ENCODE measurements at regions not wholly inside any gene's neighbourhood (a gene's known extent, or its start where the extent isn't known, plus 50 kb on each side); places are given as distances from the start of the nearest gene placed in this dataset.
"Not testable (repeated sequence)": the region's sequence is repeated elsewhere in the genome, so short reads cannot be mapped to it uniquely, and the experiment has no call there.

DNA sequence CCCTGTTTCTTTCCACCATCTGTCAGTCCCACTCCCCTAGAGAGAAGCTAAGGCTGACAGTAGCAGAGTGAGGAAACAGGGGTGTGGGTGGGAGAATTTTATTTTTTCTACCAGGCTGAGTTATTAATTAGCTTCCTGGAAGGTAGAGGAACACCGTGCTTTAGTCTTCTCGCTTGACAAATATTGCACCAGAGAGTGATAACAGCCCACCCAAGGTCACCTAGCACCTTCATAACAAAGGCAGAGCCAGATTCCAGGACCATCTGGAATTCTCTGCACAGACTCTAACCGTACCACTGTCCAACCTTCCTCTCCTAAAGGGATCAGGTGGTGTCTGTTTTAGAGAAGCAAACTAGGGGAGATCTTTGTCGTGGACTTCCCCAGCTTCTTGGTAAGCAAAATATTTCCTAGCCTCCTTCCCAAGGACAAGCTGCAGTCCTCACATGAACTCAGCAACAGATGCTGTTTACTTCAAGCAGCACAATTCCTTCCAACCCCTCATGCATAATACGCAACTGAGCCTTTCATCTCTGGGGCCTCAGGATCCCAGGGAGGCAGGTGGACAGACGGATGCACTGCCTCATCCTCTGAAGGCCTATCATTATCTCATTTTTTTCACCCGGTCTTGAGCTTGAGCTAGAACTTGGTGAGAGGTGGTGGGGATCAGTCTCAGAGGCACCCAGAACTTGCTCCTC lies 308.7 kb upstream of the BRINP1 start:
- Histone ChIP-seq H3K18ac (ENCODE audit: low read depth in 1 of 2, low read length in 2 of 2) (no peak overlapping the region), H3K27ac (ENCODE audit: low read length, poor library complexity, severe bottlenecking) (no peak overlapping the region), H2AK5ac (ENCODE audit: low read length, severe bottlenecking) (no peak overlapping the region), H2BK15ac (ENCODE audit: low read depth, poor library complexity, severe bottlenecking) (no peak overlapping the region), H3K36me3 (ENCODE audit: control insufficient read depth in 1 of 2, insufficient read depth in 2 of 2, low read depth in 1 of 2, low read length in 2 of 2) (no peaks in the 10 kb centered on the region), H3K4me1 (ENCODE audit: control insufficient read depth, insufficient read depth, low read depth, low read length) (no peaks in the 10 kb centered on the region), H3K27me3 (ENCODE audit: control insufficient read depth in 1 of 2, insufficient read depth in 1 of 2, low read length in 2 of 2) (no peaks in the 10 kb centered on the region), H3K4me2 (ENCODE audit: low read length, poor library complexity, severe bottlenecking) (no peak overlapping the region), H3K23ac (ENCODE audit: low read length in 2 of 2) (no peak overlapping the region), H3K14ac (ENCODE audit: low read length in 2 of 2) (no peak overlapping the region), H3K4me3 (ENCODE audit: insufficient read depth in 1 of 2, low read depth in 1 of 2, low read length in 2 of 2) (no peak overlapping the region), H4K8ac (ENCODE audit: low read length) (no peak overlapping the region), H2BK120ac (ENCODE audit: low read depth, low read length) (no peak overlapping the region), H4K91ac (ENCODE audit: low read length) (no peak overlapping the region), H3K4ac (ENCODE audit: low read depth in 1 of 2, low read length in 2 of 2) (no peak overlapping the region), H3K9me3 (ENCODE audit: control insufficient read depth, low read length) (no peaks in the 10 kb centered on the region), H3K79me1 (replicated peaks; ENCODE audit: low read length, poor library complexity, severe bottlenecking) (no peaks in the 10 kb centered on the region), H2BK5ac (ENCODE audit: low read depth, low read length, poor library complexity, severe bottlenecking) (no peak overlapping the region), H2AFZ (ENCODE audit: low read depth, low read length) (no peak overlapping the region), H2BK12ac (ENCODE audit: low read length in 2 of 2) (no peak overlapping the region), H3K9ac (ENCODE audit: low read length) (no peak overlapping the region)
- 80% methylated on average over 6 of the region's 7 CpGs for WGBS
- no peak for DNase-seq

DNA sequence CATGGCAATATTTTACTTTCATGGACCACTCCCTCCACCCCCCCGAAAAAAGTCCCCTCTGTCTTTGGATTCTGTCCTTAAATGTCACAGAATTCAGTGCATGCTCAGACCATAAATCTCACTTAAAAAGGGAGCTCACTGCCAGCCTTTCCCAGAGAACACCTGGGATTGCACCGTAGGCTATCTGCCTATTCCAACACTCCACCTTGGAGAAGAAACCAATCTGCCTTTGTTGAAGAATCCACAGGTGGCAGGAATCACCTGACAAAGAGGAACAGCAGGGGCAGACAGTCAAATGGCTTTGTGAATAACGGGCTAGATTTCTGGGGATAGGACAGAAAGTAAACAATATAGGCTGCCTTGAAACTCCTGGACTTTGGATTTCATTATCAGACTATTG lies 306.7 kb upstream of the BRINP1 start:
- H2AK5ac ChIP-seq (ENCODE audit: low read length, severe bottlenecking) = no peak overlapping the region
- no peak overlapping the region for H4K91ac ChIP-seq (ENCODE audit: low read length)
- no peak overlapping the region for H3K14ac ChIP-seq (ENCODE audit: low read length in 2 of 2)
- H2BK5ac ChIP-seq (ENCODE audit: low read depth, low read length, poor library complexity, severe bottlenecking) = no peak overlapping the region
- H3K36me3 ChIP-seq (ENCODE audit: control insufficient read depth in 1 of 2, insufficient read depth in 2 of 2, low read depth in 1 of 2, low read length in 2 of 2) = no peaks in the 10 kb centered on the region
- H2BK120ac ChIP-seq (ENCODE audit: low read depth, low read length) = no peak overlapping the region
- no peak overlapping the region for H4K8ac ChIP-seq (ENCODE audit: low read length)
- no peak overlapping the region for H2BK15ac ChIP-seq (ENCODE audit: low read depth, poor library complexity, severe bottlenecking)
- H3K9me3 ChIP-seq (ENCODE audit: control insufficient read depth, low read length) = no peaks in the 10 kb centered on the region
- H3K18ac ChIP-seq (ENCODE audit: low read depth in 1 of 2, low read length in 2 of 2) = no peak overlapping the region
- no peak overlapping the region for H3K4me2 ChIP-seq (ENCODE audit: low read length, poor library complexity, severe bottlenecking)
- H2AFZ ChIP-seq (ENCODE audit: low read depth, low read length) = no peak overlapping the region
- no peak overlapping the region for H3K9ac ChIP-seq (ENCODE audit: low read length)
- no peaks in the 10 kb centered on the region for H3K79me1 ChIP-seq (replicated peaks; ENCODE audit: low read length, poor library complexity, severe bottlenecking)
- no peaks in the 10 kb centered on the region for H3K27me3 ChIP-seq (ENCODE audit: control insufficient read depth in 1 of 2, insufficient read depth in 1 of 2, low read length in 2 of 2)
- DNase-seq = no peak
- no peak overlapping the region for H3K27ac ChIP-seq (ENCODE audit: low read length, poor library complexity, severe bottlenecking)
- H3K23ac ChIP-seq (ENCODE audit: low read length in 2 of 2) = no peak overlapping the region
- no peak overlapping the region for H3K4me3 ChIP-seq (ENCODE audit: insufficient read depth in 1 of 2, low read depth in 1 of 2, low read length in 2 of 2)
- H3K4me1 ChIP-seq (ENCODE audit: control insufficient read depth, insufficient read depth, low read depth, low read length) = no peaks in the 10 kb centered on the region
- no peak overlapping the region for H3K4ac ChIP-seq (ENCODE audit: low read depth in 1 of 2, low read length in 2 of 2)
- H2BK12ac ChIP-seq (ENCODE audit: low read length in 2 of 2) = no peak overlapping the region
- 54% methylated on average over 3 of the region's 3 CpGs for WGBS

DNA sequence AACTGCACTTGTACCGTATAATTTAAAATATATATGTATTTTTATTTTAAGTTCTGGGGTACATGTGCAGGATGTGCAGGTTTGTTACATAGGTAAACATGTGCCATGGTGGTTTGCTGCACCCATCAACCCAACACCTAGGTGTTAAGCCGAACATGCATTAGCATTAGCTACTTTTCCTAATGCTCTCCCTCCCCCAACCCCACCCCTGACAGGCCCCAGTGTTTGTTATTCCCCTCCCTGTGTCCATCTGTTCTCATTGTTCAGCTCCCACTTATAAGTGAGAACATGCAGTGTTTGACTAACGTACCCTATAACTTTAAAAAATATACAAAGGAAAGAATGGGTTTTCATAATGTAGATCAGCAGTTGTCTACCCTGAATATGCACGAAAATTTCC lies 303.5 kb upstream of the BRINP1 start:
- H2BK5ac ChIP-seq (ENCODE audit: low read depth, low read length, poor library complexity, severe bottlenecking); H3K23ac ChIP-seq (ENCODE audit: low read length in 2 of 2); H2AFZ ChIP-seq (ENCODE audit: low read depth, low read length); H3K79me1 ChIP-seq (replicated peaks; ENCODE audit: low read length, poor library complexity, severe bottlenecking); H4K8ac ChIP-seq (ENCODE audit: low read length); H2AK5ac ChIP-seq (ENCODE audit: low read length, severe bottlenecking); H2BK120ac ChIP-seq (ENCODE audit: low read depth, low read length); H4K91ac ChIP-seq (ENCODE audit: low read length); H3K4me3 ChIP-seq (ENCODE audit: insufficient read depth in 1 of 2, low read depth in 1 of 2, low read length in 2 of 2); H3K9me3 ChIP-seq (ENCODE audit: control insufficient read depth, low read length); H3K4me1 ChIP-seq (ENCODE audit: control insufficient read depth, insufficient read depth, low read depth, low read length); H3K4me2 ChIP-seq (ENCODE audit: low read length, poor library complexity, severe bottlenecking); H3K9ac ChIP-seq (ENCODE audit: low read length); H3K14ac ChIP-seq (ENCODE audit: low read length in 2 of 2); H3K18ac ChIP-seq (ENCODE audit: low read depth in 1 of 2, low read length in 2 of 2); H3K27me3 ChIP-seq (ENCODE audit: control insufficient read depth in 1 of 2, insufficient read depth in 1 of 2, low read length in 2 of 2); H2BK15ac ChIP-seq (ENCODE audit: low read depth, poor library complexity, severe bottlenecking); H3K4ac ChIP-seq (ENCODE audit: low read depth in 1 of 2, low read length in 2 of 2); DNase-seq; H3K36me3 ChIP-seq (ENCODE audit: control insufficient read depth in 1 of 2, insufficient read depth in 2 of 2, low read depth in 1 of 2, low read length in 2 of 2); H2BK12ac ChIP-seq (ENCODE audit: low read length in 2 of 2); H3K27ac ChIP-seq (ENCODE audit: low read length, poor library complexity, severe bottlenecking): not testable (repeated sequence)
- WGBS = 50% methylated on average over 2 of the region's 4 CpGs

DNA sequence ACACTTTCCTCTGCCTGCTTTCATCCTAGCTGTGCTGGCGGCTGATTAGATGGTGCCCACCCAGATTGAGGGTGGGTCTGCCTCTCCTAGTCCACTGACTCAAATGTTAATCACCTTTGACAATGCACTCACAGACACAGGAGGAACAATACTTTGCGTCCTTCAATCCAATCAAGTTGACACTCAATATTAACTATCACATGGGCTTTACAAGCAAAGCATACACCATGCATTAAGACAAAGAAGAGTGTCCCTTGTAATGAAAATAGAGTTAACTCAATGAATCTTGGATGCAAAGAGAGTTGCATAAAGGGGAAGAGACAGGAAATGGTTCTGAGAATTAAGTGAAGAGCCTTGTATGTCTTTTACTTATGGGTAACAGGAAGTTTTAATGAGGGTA lies 298.7 kb upstream of the BRINP1 start:
- no peak overlapping the region for H3K27ac ChIP-seq (ENCODE audit: low read length, poor library complexity, severe bottlenecking)
- H3K27me3 ChIP-seq (ENCODE audit: control insufficient read depth in 1 of 2, insufficient read depth in 1 of 2, low read length in 2 of 2) = no peaks in the 10 kb centered on the region
- 83% methylated on average over 2 of the region's 2 CpGs for WGBS
- no peak overlapping the region for H3K9ac ChIP-seq (ENCODE audit: low read length)
- no peak overlapping the region for H2AFZ ChIP-seq (ENCODE audit: low read depth, low read length)
- H2BK15ac ChIP-seq (ENCODE audit: low read depth, poor library complexity, severe bottlenecking) = no peak overlapping the region
- no peak overlapping the region for H3K4me2 ChIP-seq (ENCODE audit: low read length, poor library complexity, severe bottlenecking)
- no peak overlapping the region for H3K18ac ChIP-seq (ENCODE audit: low read depth in 1 of 2, low read length in 2 of 2)
- no peak for DNase-seq
- no peak overlapping the region for H3K4me3 ChIP-seq (ENCODE audit: insufficient read depth in 1 of 2, low read depth in 1 of 2, low read length in 2 of 2)
- no peaks in the 10 kb centered on the region for H3K9me3 ChIP-seq (ENCODE audit: control insufficient read depth, low read length)
- H3K23ac ChIP-seq (ENCODE audit: low read length in 2 of 2) = no peak overlapping the region
- no peaks in the 10 kb centered on the region for H3K36me3 ChIP-seq (ENCODE audit: control insufficient read depth in 1 of 2, insufficient read depth in 2 of 2, low read depth in 1 of 2, low read length in 2 of 2)
- no peak overlapping the region for H2BK5ac ChIP-seq (ENCODE audit: low read depth, low read length, poor library complexity, severe bottlenecking)
- no peak overlapping the region for H3K4ac ChIP-seq (ENCODE audit: low read depth in 1 of 2, low read length in 2 of 2)
- H2BK120ac ChIP-seq (ENCODE audit: low read depth, low read length) = no peak overlapping the region
- H2AK5ac ChIP-seq (ENCODE audit: low read length, severe bottlenecking) = no peak overlapping the region
- no peak overlapping the region for H4K8ac ChIP-seq (ENCODE audit: low read length)
- H4K91ac ChIP-seq (ENCODE audit: low read length) = no peak overlapping the region
- H2BK12ac ChIP-seq (ENCODE audit: low read length in 2 of 2) = no peak overlapping the region
- no peak overlapping the region for H3K14ac ChIP-seq (ENCODE audit: low read length in 2 of 2)
- H3K79me1 ChIP-seq (replicated peaks; ENCODE audit: low read length, poor library complexity, severe bottlenecking) = no peaks in the 10 kb centered on the region
- no peaks in the 10 kb centered on the region for H3K4me1 ChIP-seq (ENCODE audit: control insufficient read depth, insufficient read depth, low read depth, low read length)

All from mesenchymal stem cell (in vitro differentiated cells and primary cell).